ENCODE measurements at regions not wholly inside any gene's neighbourhood (a gene's known extent, or its start where the extent isn't known, plus 50 kb on each side); places are given as distances from the start of the nearest gene placed in this dataset.
"Not testable (repeated sequence)": the region's sequence is repeated elsewhere in the genome, so short reads cannot be mapped to it uniquely, and the experiment has no call there.

- FAIRE-seq = no peak
These were observed 61.5 kb upstream of the NANOS1 start for GRCh38 chr10:118968060-118968459.

GRCh38 chr10:118968482-118968881 lies 61.0 kb upstream of the NANOS1 start:
- FAIRE-seq = no peak

GRCh38 chr10:118969014-118969413 lies 60.5 kb upstream of the NANOS1 start:
- FAIRE-seq = no peak

- no peak for FAIRE-seq
These were observed 58.7 kb upstream of the NANOS1 start for GRCh38 chr10:118970770-118971169.

GRCh38 chr10:118971187-118971586 lies 58.3 kb upstream of the NANOS1 start:
- no peak for FAIRE-seq

GRCh38 chr10:118971876-118972275 lies 57.6 kb upstream of the NANOS1 start:
- no peak for FAIRE-seq

- no peak for FAIRE-seq
These were observed 55.8 kb upstream of the NANOS1 start for GRCh38 chr10:118973744-118974143.

- no peak for FAIRE-seq
These were observed 54.6 kb upstream of the NANOS1 start for GRCh38 chr10:118974951-118975350.

GRCh38 chr10:118976219-118976618 lies 53.3 kb upstream of the NANOS1 start:
- not testable (repeated sequence) for FAIRE-seq

GRCh38 chr10:118977022-118977599 lies 52.4 kb upstream of the NANOS1 start:
- FAIRE-seq = no peak

GRCh38 chr10:118977835-118978234 lies 51.7 kb upstream of the NANOS1 start:
- FAIRE-seq = no peak

- FAIRE-seq = no peak
These were observed 51.1 kb upstream of the NANOS1 start for GRCh38 chr10:118978316-118978997.

GRCh38 chr10:118978998-118979350 lies 50.5 kb upstream of the NANOS1 start:
- FAIRE-seq = no peak

- no peak for FAIRE-seq
These were observed 49.9 kb upstream of the NANOS1 start for GRCh38 chr10:118979661-118980060.

All from endometrium (tissue), 2 donors.